Nucleus accumbens (tissue), 56 donors: ENCODE measurements at regions not wholly inside any gene's neighbourhood (a gene's known extent, or its start where the extent isn't known, plus 50 kb on each side); places are given as distances from the start of the nearest gene placed in this dataset.

Source experiments
- DNase-seq, 56 donors: peaks; one replicate each; lab custom pipeline; 2025; lab: John Stamatoyannopoulos, UW

DNA sequence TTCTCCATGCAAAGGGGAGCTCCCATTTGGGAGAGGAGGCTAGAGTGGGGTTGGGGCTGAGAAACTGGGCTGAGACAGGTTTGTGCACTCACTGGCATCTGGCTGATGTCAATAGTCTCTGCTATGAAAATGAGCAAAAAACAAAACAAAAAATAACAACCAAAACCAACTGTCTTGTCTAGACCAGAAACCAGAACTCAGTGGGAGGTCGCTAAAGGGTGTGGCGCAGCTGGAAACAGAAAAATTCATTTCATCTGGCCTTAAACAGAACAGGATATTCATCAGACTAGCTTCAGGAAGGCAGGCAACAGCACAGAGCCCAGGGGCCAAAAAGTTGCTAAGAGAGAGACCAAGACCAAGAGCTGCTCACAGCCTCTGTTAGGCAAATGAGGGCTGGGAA, 126.1 kb downstream of the THNSL2 start:
- no peak for DNase-seq

DNA sequence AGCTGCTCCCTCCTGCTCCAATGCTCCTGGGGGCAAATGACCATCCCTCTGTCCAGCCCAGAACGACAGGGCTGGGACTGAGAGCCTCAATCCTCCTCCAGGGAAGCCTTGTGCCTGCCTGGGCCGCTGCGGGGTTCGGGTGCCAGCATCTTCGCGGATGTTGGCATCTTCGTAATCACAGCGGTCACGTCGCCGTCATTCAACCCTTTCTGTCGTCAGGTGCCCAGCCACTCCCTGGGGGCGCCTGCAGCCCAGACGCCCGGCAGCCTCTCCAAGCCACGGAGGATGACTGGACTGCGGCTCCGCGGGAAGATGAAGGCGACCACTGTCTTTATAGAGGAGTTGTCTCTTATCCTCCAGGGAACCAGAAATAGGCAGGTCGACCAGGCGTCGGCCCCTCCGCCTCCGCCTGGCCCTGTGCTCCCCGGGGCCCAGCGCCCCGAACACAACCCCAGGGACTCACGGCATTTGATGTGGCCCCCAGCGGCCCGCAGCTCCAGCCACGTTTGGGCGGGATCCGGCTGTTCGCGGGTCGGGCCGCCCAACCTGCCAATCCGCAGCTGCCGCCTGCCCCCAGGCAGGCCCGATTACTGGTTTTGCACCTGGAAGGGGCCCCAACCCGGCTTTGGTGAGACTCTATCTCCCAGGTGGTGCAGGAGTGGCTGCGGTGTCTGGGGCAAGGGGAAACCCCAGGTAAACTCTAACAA, 113.9 kb downstream of the THNSL2 start:
- no peak for DNase-seq

DNA sequence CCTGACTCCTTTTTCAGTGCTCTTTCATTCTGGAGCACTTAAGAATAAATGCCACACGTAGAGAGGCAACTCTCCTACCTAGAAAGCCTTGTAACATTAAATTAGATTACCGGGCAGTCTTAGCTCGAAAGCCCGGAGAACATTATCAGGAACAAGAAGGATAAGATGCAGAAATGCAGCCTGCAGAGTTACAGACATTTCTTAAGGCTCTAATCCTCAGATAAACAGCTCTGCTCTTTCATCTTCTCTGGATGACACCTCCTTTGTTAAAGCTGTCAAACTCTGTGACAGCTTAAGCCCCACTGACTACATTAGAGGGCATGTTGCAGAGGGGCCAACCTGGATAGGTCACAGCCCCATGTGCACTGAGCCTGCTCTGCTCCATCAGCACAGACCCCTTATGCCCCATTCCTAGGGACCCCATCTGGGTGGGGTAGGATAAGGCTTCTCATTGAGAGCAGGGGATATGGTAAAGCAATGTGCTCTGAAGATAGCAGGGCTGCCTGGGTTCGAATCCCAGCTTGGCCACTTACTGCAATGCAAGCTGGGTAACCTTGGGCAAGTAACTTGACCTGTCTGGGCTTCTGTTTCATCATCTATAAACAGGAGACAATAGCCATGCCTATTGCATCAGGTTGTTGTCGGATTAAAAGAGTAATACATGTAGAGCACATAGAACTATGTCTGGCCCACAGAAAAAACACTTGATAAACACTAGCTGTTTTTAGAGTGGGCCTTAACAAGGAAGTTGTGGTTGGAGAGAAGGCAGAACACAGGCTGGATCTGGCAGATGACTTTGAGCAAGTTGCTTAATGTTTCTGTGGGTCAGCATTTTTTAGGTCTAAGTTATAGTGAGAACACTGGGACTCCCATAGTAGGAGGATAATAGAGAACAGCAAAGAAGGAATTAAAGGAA, 111.4 kb downstream of the THNSL2 start:
- DNase-seq, result peak in 9 of 56 donors; percentile 1 to 26 (median 3)

DNA sequence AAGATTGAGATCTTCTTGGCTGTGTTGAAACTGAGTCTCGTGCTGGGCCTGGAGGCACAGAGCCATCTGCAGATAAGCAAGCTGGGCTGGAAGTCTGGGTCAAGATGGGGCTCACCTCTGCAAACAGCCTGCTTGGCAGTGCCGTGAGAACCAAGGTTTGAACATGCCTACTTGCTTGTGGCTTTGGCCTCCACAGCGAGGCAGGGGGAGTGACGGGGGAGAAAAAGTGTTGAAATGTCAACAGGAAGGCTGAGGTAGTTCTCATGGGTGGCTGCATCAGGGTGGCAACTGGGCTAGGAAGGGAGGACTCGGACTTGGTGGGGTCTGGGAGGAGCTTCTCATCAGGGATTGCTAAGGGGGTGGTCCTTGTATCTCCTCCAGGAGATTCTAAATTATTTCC, 99.7 kb downstream of the THNSL2 start:
- DNase-seq, result no peak

DNA sequence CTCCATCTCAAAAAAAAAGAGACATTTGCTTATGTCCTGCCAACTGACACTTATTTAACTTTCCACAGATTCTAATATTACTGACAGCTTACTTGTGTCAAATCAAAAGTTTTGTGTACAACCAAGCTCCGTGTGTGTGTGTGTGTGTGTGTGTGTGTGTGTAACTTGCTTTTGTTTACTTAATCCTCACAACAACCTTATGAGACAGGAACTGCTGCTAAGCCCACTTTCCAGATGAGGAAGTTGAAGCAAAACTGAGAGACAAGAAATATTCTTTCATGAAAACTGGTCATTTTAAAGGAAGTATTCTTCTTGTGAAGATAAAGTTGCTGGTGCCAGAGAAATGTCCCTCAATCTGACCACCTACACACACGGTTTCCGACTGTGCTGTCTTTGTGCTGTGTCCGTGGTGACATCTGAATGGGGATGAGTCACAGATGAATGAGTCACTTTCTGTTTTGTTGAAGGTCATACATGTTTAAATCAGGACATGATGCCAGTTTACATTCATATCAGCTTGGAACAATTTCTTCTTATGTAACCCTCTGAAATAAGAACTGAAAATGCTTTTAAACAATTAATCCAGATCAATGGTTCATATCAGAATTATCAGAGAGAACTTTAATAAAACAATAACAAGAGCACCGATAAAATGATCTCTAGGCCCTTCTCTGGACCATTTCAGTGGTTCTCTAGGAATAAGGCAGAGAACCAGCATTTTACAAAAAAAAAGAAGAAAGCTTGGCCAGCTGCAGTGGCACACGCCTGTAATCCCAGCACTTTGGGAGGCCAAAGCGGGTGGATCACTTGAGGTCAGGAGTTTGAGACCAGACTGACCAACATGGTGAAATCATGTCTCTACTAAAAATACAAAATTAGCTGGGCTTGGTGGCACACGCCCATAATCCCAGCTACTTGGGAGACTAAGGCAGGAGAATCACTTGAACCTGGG, 95.5 kb downstream of the THNSL2 start:
- DNase-seq, result peak in 3 of 56 donors; percentile 0 to 31 (median 6)

GRCh38 chr2:88263861-88264260, 93.7 kb downstream of the THNSL2 start:
- DNase-seq, result no peak

DNA sequence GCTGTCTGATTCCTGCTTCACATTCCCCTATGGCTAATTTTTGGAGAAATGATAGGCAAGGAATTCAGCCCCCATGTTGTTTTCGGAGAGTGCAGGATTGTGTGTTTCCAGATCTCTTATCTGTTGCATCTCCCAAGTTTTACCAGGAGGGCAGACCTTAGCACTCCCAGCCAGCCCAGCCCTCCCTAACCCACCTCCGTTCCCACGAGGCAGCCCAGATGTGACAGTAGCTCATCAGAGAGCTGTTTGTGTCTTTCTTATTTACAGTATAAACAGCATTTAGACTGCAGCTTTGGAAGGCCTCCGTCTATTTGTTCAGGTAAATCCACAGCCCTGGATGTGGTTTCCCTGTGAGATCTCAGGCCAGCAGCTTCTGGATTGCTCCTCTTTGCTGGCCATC, 91.6 kb downstream of the THNSL2 start:
- no peak for DNase-seq

DNA sequence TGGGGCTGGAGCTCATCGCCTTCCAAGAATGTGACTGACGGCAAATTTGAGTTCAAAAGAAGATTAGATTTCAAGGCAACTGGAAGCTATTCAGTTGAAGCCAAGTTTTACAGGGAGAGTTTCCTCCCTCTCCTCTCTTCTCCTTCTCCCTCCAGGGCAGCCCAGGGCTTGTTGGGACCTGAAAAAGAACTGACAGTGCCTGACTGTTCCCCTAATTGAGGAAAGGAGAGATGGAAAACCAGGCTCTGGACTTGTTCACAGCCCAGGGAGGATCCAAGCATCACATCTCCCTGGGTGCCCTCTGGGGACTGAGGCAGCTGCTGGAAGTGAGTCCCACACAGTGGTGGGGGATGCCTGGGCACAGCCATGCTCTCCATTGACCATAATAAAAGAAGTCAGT, 88.1 kb downstream of the THNSL2 start:
- DNase-seq, result no peak

DNA sequence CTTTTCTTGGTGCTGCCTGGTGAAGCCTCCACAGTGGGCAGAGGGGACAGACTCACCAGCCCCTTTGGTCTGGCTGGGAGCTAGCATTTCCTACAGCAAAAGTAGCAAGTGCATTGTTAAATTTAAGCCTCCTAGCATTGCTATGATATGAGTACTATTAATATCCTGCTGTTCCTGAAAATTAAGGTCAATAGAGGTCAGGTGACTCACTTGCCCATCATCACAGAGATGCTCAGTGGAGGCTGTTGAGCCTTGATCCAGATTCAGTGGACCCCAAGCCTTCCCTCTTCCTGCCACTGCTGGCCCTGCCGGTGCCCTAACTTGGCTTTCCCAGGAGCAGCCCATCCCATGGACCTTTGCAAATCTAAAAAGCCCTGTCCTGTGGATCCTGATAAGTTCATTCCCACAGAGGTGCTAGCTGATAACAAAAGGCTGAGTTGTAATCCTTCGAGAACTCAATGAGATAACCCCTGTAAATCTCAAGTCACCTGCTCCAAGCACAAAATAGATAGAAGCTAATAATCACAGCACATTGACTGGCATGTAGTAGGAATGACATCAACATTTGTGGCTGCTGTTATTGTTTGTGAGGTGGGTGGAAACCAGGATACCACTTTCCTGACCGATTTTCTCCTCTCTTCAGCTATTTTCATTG, 84.4 kb downstream of the THNSL2 start:
- DNase-seq, result no peak

DNA sequence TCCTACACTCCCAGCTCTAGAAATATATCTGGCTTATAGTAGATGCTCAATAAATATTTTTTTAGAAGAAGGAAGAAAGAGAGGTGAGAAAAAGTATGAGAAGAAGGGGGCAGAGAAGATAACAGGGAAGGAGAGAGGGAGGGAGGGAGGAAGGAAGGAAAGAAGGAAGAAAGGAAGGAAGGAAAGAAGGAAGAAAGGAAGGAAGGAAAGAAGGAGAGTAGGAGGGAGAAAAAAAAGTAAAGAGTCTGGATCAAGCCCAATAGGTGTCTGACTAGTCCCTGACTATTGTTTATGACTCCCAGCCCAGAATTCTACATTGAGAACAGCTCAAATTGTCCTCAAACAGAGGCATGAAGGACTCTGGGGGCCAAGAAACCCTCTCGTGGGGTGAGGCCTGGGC, 83.9 kb downstream of the THNSL2 start:
- DNase-seq, result no peak

- DNase-seq, result no peak
Observed at GRCh38 chr2:88253375-88253774, 83.2 kb downstream of the THNSL2 start.

DNA sequence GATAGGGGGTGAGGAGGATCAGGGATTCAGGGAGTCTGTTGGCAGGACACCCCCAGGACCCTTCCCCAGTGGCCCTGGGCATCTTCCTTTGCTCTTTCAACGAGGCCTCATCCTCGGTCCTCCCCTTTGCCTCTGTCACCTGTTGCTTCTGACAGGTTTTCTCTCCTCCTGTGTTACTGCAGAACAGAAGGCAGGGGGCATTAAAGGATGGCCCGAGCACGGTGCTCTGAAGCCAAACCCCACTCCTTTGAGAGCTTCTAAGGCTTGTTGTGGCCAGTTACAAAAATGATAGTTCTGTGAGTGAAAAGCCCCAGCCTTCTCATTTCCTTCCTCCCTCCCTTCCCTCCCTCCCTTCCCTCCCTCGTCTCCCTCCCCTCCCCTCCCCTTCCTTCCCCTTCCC, 82.5 kb downstream of the THNSL2 start:
- DNase-seq, result no peak

GRCh38 chr2:88252111-88252510, 82.0 kb downstream of the THNSL2 start:
- DNase-seq, result no peak

DNA sequence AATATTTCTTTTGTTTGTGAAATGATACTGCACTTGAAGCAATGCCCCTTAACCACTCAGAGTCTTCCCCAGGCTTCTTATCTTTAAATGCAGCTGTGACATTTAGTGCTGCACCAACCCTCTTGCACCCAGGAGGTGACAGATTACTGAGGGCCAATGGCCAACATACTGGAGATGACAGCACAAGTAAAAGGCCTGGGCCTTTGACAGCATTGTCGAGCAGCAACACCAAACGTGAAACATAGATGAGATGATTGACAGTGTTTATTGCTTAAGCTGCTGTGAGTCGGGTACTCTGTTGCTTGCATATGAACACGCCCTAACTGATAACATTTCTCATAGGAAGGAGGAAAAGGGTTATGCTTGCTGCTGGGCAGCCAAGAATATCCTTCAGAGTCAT, 80.3 kb downstream of the THNSL2 start:
- no peak for DNase-seq

- no peak for DNase-seq
Observed at GRCh38 chr2:88248280-88248828, 78.2 kb downstream of the THNSL2 start.

- DNase-seq, result no peak
Observed at GRCh38 chr2:88247531-88247930, 77.4 kb downstream of the THNSL2 start.

- no peak for DNase-seq
Observed at GRCh38 chr2:88245109-88245508, 75.0 kb downstream of the THNSL2 start.

- DNase-seq, result no peak
Observed at GRCh38 chr2:88239781-88240180, 69.6 kb downstream of the THNSL2 start.

DNA sequence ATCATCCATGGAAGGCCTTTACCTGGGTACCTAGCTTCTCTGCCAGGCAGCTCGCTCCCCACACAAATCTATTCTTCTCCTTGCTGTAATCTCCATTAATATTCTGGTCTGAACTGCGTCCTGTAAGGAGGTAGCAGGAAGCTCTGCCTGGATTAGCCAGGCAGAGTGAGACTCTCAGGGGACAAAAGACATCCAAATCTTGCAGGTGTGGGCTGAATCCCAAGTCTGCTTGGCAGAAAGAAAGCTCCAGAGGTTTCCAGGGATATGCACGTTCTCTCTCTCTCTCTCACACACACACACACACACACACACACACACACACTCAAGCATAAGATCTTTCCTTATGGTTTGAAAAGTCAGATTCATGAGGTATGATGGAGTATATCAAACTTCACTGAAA, 66.5 kb downstream of the THNSL2 start:
- DNase-seq, result no peak
